ENCODE measurements at regions not wholly inside any gene's neighbourhood (a gene's known extent, or its start where the extent isn't known, plus 50 kb on each side); places are given as distances from the start of the nearest gene placed in this dataset.

GRCh38 chr10:81696609-81697388 lies 178.2 kb upstream of the NRG3 start:
- Histone ChIP-seq H3K4me1 (ENCODE audit: insufficient read depth, low read length) (no peaks in the 10 kb centered on the region), H3K27ac (ENCODE audit: extremely low read length, insufficient read depth, low read length) (no peak overlapping the region), H3K79me2 (ENCODE audit: insufficient read depth, low read length) (no peaks in the 10 kb centered on the region), H4K20me1 (ENCODE audit: insufficient read depth, low read length) (no peaks in the 10 kb centered on the region), H3K36me3 (replicated peaks in 1 of 2; ENCODE audit: control insufficient read depth in 1 of 2, insufficient read depth in 2 of 2, low read length in 2 of 2) (no peaks in the 10 kb centered on the region), H3K4me3 (replicated peaks in 1 of 3; ENCODE audit: insufficient read depth in 1 of 3, low read depth in 2 of 3, low read length in 3 of 3) (no peak overlapping the region), H3K9me3 (ENCODE audit: low read length) (peaks cover 86% of the 10 kb centered on the region), H3K9ac (ENCODE audit: insufficient read depth, low read depth, low read length) (no peak overlapping the region), H2AFZ (ENCODE audit: low read length) (no peak overlapping the region), H3K27me3 (ENCODE audit: control insufficient read depth in 1 of 2, insufficient read depth in 2 of 2, low read length in 2 of 2) (no peaks in the 10 kb centered on the region), H3K4me2 (ENCODE audit: low read depth, low read length) (no peak overlapping the region)
- no peak for ATAC-seq
- ChIA-PET CTCF (ENCODE audit: low intra/inter-chr PET ratio, low total read pairs) (no interaction called here), POLR2A (no interaction called here)
- BruUV-seq (replicated peaks) = no TSS peak
- intact Hi-C loops (cut with micrococcal nuclease; ENCODE audit: unreplicated experiment) = no loop called here
- TF ChIP-seq TRAFD1 (CRISPR knock-in tag; IDR thresholded peaks at IDR 0.05; ENCODE audit: borderline replicate concordance) (no peak), PAXIP1 (CRISPR knock-in tag; conservative IDR thresholded peaks at IDR 0.05) (no peak), KAT7 (CRISPR knock-in tag; IDR thresholded peaks at IDR 0.05; ENCODE audit: borderline replicate concordance) (no peak), SOX6 (IDR thresholded peaks at IDR 0.05) (no peak), SOX6 (CRISPR knock-in tag; IDR thresholded peaks at IDR 0.05) (no peak), MAZ (IDR thresholded peaks at IDR 0.05; ENCODE audit: borderline replicate concordance, low read depth, low read length) (no peak), MAZ (CRISPR knock-in tag; IDR thresholded peaks at IDR 0.05; ENCODE audit: low read depth) (no peak), ZSCAN12 (CRISPR knock-in tag; IDR thresholded peaks at IDR 0.05) (no peak), TFAP4 (IDR thresholded peaks at IDR 0.05; ENCODE audit: borderline replicate concordance, low read depth) (no peak), POGK (CRISPR knock-in tag; conservative IDR thresholded peaks at IDR 0.05) (no peak), ZBTB39 (CRISPR knock-in tag; IDR thresholded peaks at IDR 0.05) (no peak), ZNF567 (CRISPR knock-in tag; IDR thresholded peaks at IDR 0.05; ENCODE audit: borderline replicate concordance) (no peak), PRPF4 (IDR thresholded peaks at IDR 0.05; ENCODE audit: low read depth, low read length, poor library complexity, severe bottlenecking) (no peak), ZNF234 (CRISPR knock-in tag; conservative IDR thresholded peaks at IDR 0.05) (no peak)
- in situ Hi-C loops (cut with HindIII; ENCODE audit: extremely low pct_ligation_motif_present, low pct_unique_long_range_greater_than_20kb) = no loop called here
- FAIRE-seq = no peak
- DNase-seq (ENCODE audit: low spot score) = no peak
- 18% methylated on average over 5 of the region's 9 CpGs for WGBS (ENCODE audit: low lambda C conversion rate)

All from HepG2 (cell line).